PC-9 (cell line): ENCODE measurements at regions not wholly inside any gene's neighbourhood (a gene's known extent, or its start where the extent isn't known, plus 50 kb on each side); places are given as distances from the start of the nearest gene placed in this dataset.

Source experiments
- BruUV-seq: library from RNA; stranded (reverse); fragments of 400-500 nt; replicated peaks from 2 replicates; lab custom pipeline; 2021; lab: Mats Ljungman, UMichigan
- CTCF ChIA-PET: fragments of 300-600 bp; sonication (Branson Sonifier 250); formaldehyde crosslinking; loops from one replicate; lab custom pipeline; 2022; ENCODE audit warnings: antibody characterized with exemption; lab: Charles Lee
- POLR2A ChIA-PET: fragments of 300-600 bp; sonication (Branson Sonifier 250); formaldehyde crosslinking; loops from one replicate; lab custom pipeline; 2022; ENCODE audit warnings: antibody characterized with exemption; ENCODE audit not compliant: unreplicated experiment; lab: Charles Lee
- DNase-seq, 2 experiments: peaks; one replicate each; pipeline versions ENCODE4 v3.0.0 to v3.0.0-alpha.2; 2015 to 2022; ENCODE audit warnings: mixed read lengths in 1 of 2
- H2AFZ ChIP-seq: fragments of 200-600 bp; sonication (generic); 2 replicates; pipeline ENCODE4 v1.8.1; 2017; ENCODE audit warnings: antibody characterized with exemption
- H3F3A ChIP-seq: fragments of 200-600 bp; sonication (generic); 2 replicates; pipeline ENCODE4 v1.8.1; 2017; ENCODE audit warnings: antibody characterized with exemption, mild to moderate bottlenecking, low read depth; ENCODE audit not compliant: insufficient read depth
- H3K27ac ChIP-seq: fragments of 200-600 bp; sonication (generic); 2 replicates; pipeline ENCODE4 v1.6.1; 2016; ENCODE audit warnings: mixed run types
- H3K27me3 ChIP-seq: fragments of 200-600 bp; sonication (generic); 2 replicates; pipeline ENCODE4 v1.6.1; 2016; ENCODE audit warnings: low read depth, mixed run types; ENCODE audit not compliant: insufficient read depth
- H3K36me3 ChIP-seq: fragments of 200-600 bp; sonication (generic); 2 replicates; pipeline ENCODE4 v1.6.1; 2016; ENCODE audit warnings: low read depth, mixed run types
- H3K4me1 ChIP-seq: fragments of 200-600 bp; sonication (generic); replicated peaks from 2 replicates; pipeline ENCODE4 v1.6.1; 2016; ENCODE audit warnings: mixed run types; ENCODE audit not compliant: insufficient read depth
- H3K4me2 ChIP-seq: fragments of 200-600 bp; sonication (generic); 2 replicates; pipeline ENCODE4 v1.6.1; 2017; ENCODE audit warnings: mixed run types
- H3K4me3 ChIP-seq: fragments of 200-600 bp; sonication (generic); 2 replicates; pipeline ENCODE4 v1.6.1; 2016; ENCODE audit warnings: mixed run types
- H3K79me2 ChIP-seq: fragments of 200-600 bp; sonication (generic); 2 replicates; pipeline ENCODE4 v1.6.1; 2017; ENCODE audit warnings: low read depth, mixed run types
- H3K9me2 ChIP-seq: fragments of 200-600 bp; sonication (generic); 2 replicates; pipeline ENCODE4 v1.8.1; 2017; ENCODE audit warnings: mild to moderate bottlenecking; ENCODE audit not compliant: insufficient read depth
- H3K9me3 ChIP-seq: fragments of 200-600 bp; sonication (generic); 2 replicates; pipeline ENCODE4 v1.8.1; 2016; ENCODE audit warnings: low read depth; ENCODE audit not compliant: insufficient read depth
- H4K20me1 ChIP-seq: fragments of 200-600 bp; sonication (generic); 2 replicates; pipeline ENCODE4 v1.8.1; 2017; ENCODE audit not compliant: insufficient read depth
- CTCF ChIP-seq: fragments of 200-600 bp; sonication (generic); conservative IDR thresholded peaks from 2 replicates; pipeline ENCODE4 v1.6.1; 2017; ENCODE audit warnings: mixed run types, antibody characterized with exemption, mild to moderate bottlenecking, moderate library complexity
- EZH2 ChIP-seq: fragments of 200-600 bp; sonication (generic); IDR thresholded peaks from 2 replicates; pipeline ENCODE4 v1.8.0; 2017; ENCODE audit warnings: antibody characterized with exemption, low read depth
- intact Hi-C: fragments of 100-400 bp; cut with micrococcal nuclease; formaldehyde crosslinking; loops from one replicate; pipeline ENCODE4 v1.10.0; 2022; ENCODE audit not compliant: unreplicated experiment

GRCh38 chr3:21357241-21357640 lies 393.8 kb downstream of the ZNF385D start:
- intact Hi-C loops, result no loop called here
- H3K4me3 ChIP-seq, result no peak overlapping the region
- H4K20me1 ChIP-seq, result no peaks in the 10 kb centered on the region
- no peak overlapping the region for H2AFZ ChIP-seq
- H3K4me1 ChIP-seq, result no peaks in the 10 kb centered on the region
- no peak for DNase-seq
- no peak overlapping the region for H3K27ac ChIP-seq
- ChIA-PET POLR2A (no interaction called here), CTCF (no interaction called here)
- no peaks in the 10 kb centered on the region for H3K9me3 ChIP-seq
- TF ChIP-seq CTCF, result no peak
- TF ChIP-seq EZH2, result no peak
- H3K27me3 ChIP-seq, result no peaks in the 10 kb centered on the region
- no peak overlapping the region for H3K4me2 ChIP-seq
- H3K36me3 ChIP-seq, result no peaks in the 10 kb centered on the region
- no peaks in the 10 kb centered on the region; the same call in 1 of the 2 replicates for H3K9me2 ChIP-seq
- no TSS peak for BruUV-seq
- H3F3A ChIP-seq, result no peaks in the 10 kb centered on the region
- no peaks in the 10 kb centered on the region for H3K79me2 ChIP-seq

GRCh38 chr3:21356402-21356801 lies 394.6 kb downstream of the ZNF385D start:
- intact Hi-C loops, result no loop called here
- Histone ChIP-seq H3K27me3 (no peaks in the 10 kb centered on the region), H4K20me1 (no peaks in the 10 kb centered on the region), H3K9me2 (no peaks in the 10 kb centered on the region; the same call in 1 of the 2 replicates), H3K9me3 (no peaks in the 10 kb centered on the region), H3F3A (no peaks in the 10 kb centered on the region), H3K4me3 (no peak overlapping the region), H3K4me2 (no peak overlapping the region), H3K27ac (no peak overlapping the region), H3K79me2 (no peaks in the 10 kb centered on the region), H3K4me1 (no peaks in the 10 kb centered on the region), H3K36me3 (no peaks in the 10 kb centered on the region), H2AFZ (no peak overlapping the region)
- POLR2A ChIA-PET, result interaction anchor here (0.6 kb wide), 1 partner anchor 1539 kb away, joined by 3 read pairs; no protein-coding TSS in a partner anchor
- no peak for TF ChIP-seq CTCF
- TF ChIP-seq EZH2, result no peak
- no TSS peak for BruUV-seq
- no peak for DNase-seq
- CTCF ChIA-PET, result no interaction called here

- Histone ChIP-seq H3K4me1 (no peaks in the 10 kb centered on the region), H2AFZ (no peak overlapping the region), H3K79me2 (no peaks in the 10 kb centered on the region), H3K36me3 (no peaks in the 10 kb centered on the region), H4K20me1 (no peaks in the 10 kb centered on the region), H3F3A (no peaks in the 10 kb centered on the region), H3K27me3 (no peaks in the 10 kb centered on the region), H3K9me2 (no peaks in the 10 kb centered on the region), H3K4me2 (no peak overlapping the region), H3K4me3 (no peak overlapping the region), H3K27ac (no peak overlapping the region), H3K9me3 (peaks cover 4% of the 10 kb centered on the region; the same call in 1 of the 2 replicates)
- TF ChIP-seq CTCF (no peak), EZH2 (no peak)
- DNase-seq, result no peak
- intact Hi-C loops, result no loop called here
- BruUV-seq, result no TSS peak
- POLR2A ChIA-PET, result no interaction called here
- CTCF ChIA-PET, result no interaction called here
These were observed 405.5 kb downstream of the ZNF385D start for GRCh38 chr3:21345382-21345976.
